ENCODE measurements at regions not wholly inside any gene's neighbourhood (a gene's known extent, or its start where the extent isn't known, plus 50 kb on each side); places are given as distances from the start of the nearest gene placed in this dataset.

DNA sequence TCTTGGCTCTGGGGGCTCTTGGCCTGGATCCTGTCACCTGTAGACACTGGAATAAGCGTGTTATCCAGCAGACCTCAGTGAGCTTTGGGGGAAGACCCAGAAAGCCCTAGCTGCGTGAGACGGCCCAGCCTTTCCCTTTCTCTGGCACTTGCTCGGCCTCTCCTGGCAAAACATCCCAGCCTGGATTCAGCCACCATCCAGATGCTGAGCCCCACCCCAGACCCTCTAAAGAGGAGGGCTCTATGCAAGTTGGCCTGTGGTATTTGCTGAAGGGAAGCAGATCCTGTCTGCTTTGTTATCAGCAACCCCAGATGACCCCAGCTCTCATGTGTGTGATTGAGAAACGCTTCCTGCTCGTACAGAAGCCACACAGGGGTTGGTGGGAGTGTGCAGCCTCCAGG lies 267.2 kb downstream of the FAM43A start:
- no peak for TF ChIP-seq CTCF (IDR thresholded peaks at IDR 0.05; ENCODE audit: partially characterized antibody, unreplicated experiment)
- Mint-ChIP-seq H3K36me3 (ENCODE audit: unreplicated experiment) (peaks cover 11% of the 10 kb centered on the region), H3K4me3 (ENCODE audit: unreplicated experiment) (no peak overlapping the region), H3K9me3 (ENCODE audit: unreplicated experiment) (peaks cover 2% of the 10 kb centered on the region), H3K4me1 (ENCODE audit: low read depth, unreplicated experiment) (peaks cover 2% of the 10 kb centered on the region), H3K27ac (ENCODE audit: unreplicated experiment) (no peak overlapping the region), H3K27me3 (ENCODE audit: unreplicated experiment) (peaks cover 7% of the 10 kb centered on the region)
- no peak for DNase-seq

- no peak for DNase-seq
- Mint-ChIP-seq H3K36me3 (ENCODE audit: unreplicated experiment) (peaks cover 6% of the 10 kb centered on the region), H3K4me3 (ENCODE audit: unreplicated experiment) (no peak overlapping the region), H3K9me3 (ENCODE audit: unreplicated experiment) (peaks cover under 1% of the 10 kb centered on the region), H3K27ac (ENCODE audit: unreplicated experiment) (no peak overlapping the region), H3K4me1 (ENCODE audit: low read depth, unreplicated experiment) (peaks cover 2% of the 10 kb centered on the region), H3K27me3 (ENCODE audit: unreplicated experiment) (peaks cover 7% of the 10 kb centered on the region)
- no peak for TF ChIP-seq CTCF (IDR thresholded peaks at IDR 0.05; ENCODE audit: partially characterized antibody, unreplicated experiment)
Observed at GRCh38 chr3:194953291-194953690, 267.6 kb downstream of the FAM43A start.

- Mint-ChIP-seq H3K4me1 (ENCODE audit: low read depth, unreplicated experiment) (peaks cover 5% of the 10 kb centered on the region), H3K36me3 (ENCODE audit: unreplicated experiment) (no peaks in the 10 kb centered on the region), H3K27me3 (ENCODE audit: unreplicated experiment) (peaks cover 5% of the 10 kb centered on the region), H3K9me3 (ENCODE audit: unreplicated experiment) (no peaks in the 10 kb centered on the region), H3K27ac (ENCODE audit: unreplicated experiment) (no peak overlapping the region), H3K4me3 (ENCODE audit: unreplicated experiment) (no peak overlapping the region)
- TF ChIP-seq CTCF (IDR thresholded peaks at IDR 0.05; ENCODE audit: partially characterized antibody, unreplicated experiment): no peak
- DNase-seq: no peak
Observed at GRCh38 chr3:194955546-194955945, 269.9 kb downstream of the FAM43A start.

- no peaks in the 10 kb centered on the region for H3K36me3 Mint-ChIP-seq (ENCODE audit: unreplicated experiment)
Observed at GRCh38 chr3:194955979-194956696, 270.5 kb downstream of the FAM43A start.

More at GRCh38 chr3:194955979-194956696, 270.5 kb downstream of the FAM43A start:
- H3K9me3 Mint-ChIP-seq (ENCODE audit: unreplicated experiment): no peaks in the 10 kb centered on the region
- H3K4me3 Mint-ChIP-seq (ENCODE audit: unreplicated experiment): no peak overlapping the region
- H3K4me1 Mint-ChIP-seq (ENCODE audit: low read depth, unreplicated experiment): peaks cover 5% of the 10 kb centered on the region
- H3K27me3 Mint-ChIP-seq (ENCODE audit: unreplicated experiment): peaks cover 5% of the 10 kb centered on the region
- no peak for DNase-seq
- no peak overlapping the region for H3K27ac Mint-ChIP-seq (ENCODE audit: unreplicated experiment)
- TF ChIP-seq CTCF (IDR thresholded peaks at IDR 0.05; ENCODE audit: partially characterized antibody, unreplicated experiment): no peak

Measured in glutamatergic neuron (in vitro differentiated cells).